ENCODE measurements at regions not wholly inside any gene's neighbourhood (a gene's known extent, or its start where the extent isn't known, plus 50 kb on each side); places are given as distances from the start of the nearest gene placed in this dataset.

DNA sequence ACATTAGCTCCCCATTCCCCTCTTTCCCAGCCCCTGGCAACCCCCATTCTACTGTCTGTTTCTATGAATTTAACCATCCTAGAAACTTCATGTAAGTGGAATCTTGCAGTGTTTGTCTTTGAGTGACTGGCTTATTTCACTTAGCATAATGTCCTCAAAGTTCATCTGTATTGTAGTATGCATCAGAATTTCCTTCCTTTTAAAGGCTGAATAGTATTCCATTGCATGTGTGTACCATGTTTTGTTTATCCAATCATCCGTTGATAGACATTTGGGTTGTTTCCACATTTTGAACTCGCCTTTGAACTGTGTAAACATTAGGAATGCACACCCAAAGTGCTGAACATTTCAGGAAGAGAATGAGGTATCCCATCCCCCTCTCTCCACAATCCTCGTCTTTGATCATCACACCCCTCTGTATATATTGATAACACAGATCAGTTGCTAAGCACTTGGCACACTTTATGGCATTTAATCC is 56.4 kb upstream of the PLAC1 start:
- no peak overlapping the region for H2BK15ac ChIP-seq (ENCODE audit: low read depth, low read length)
- H4K5ac ChIP-seq (ENCODE audit: insufficient read length, low read depth, low read length), result no peak overlapping the region
- no peaks in the 10 kb centered on the region for H4K20me1 ChIP-seq (ENCODE audit: control insufficient read depth, insufficient read depth, insufficient read length)
- no peak overlapping the region for H3K27ac ChIP-seq (ENCODE audit: insufficient read length, low read depth, low read length)
- no peak overlapping the region for H2BK120ac ChIP-seq (ENCODE audit: low read depth, low read length, poor library complexity, severe bottlenecking)
- no peak overlapping the region for H2AFZ ChIP-seq (ENCODE audit: low read length)
- no peaks in the 10 kb centered on the region for H3K79me1 ChIP-seq (ENCODE audit: insufficient read depth, low read depth, low read length, poor library complexity, severe bottlenecking)
- no peak overlapping the region for H3K4ac ChIP-seq (ENCODE audit: low read depth, low read length)
- H3K4me1 ChIP-seq (ENCODE audit: insufficient read depth, low read length), result peaks cover 5% of the 10 kb centered on the region; the same call in 1 of the 2 replicates
- no peak overlapping the region for H2BK5ac ChIP-seq (ENCODE audit: insufficient read length, low read length)
- no peak overlapping the region for H3K23ac ChIP-seq (ENCODE audit: insufficient read length, low read depth, low read length)
- H3K27me3 ChIP-seq (ENCODE audit: insufficient read depth, low read length), result no peaks in the 10 kb centered on the region
- no peak overlapping the region for H3K4me2 ChIP-seq (ENCODE audit: insufficient read depth, insufficient read length, low read length)
- H4K8ac ChIP-seq (replicated peaks; ENCODE audit: insufficient read length, low read depth, low read length), result no peak overlapping the region
- H3K36me3 Mint-ChIP-seq (ENCODE audit: insufficient read depth in 1 of 3, low read depth in 3 of 3), result no peaks in the 10 kb centered on the region; a peak in 2 of 7 replicates
- TF ChIP-seq, protein P1, sequence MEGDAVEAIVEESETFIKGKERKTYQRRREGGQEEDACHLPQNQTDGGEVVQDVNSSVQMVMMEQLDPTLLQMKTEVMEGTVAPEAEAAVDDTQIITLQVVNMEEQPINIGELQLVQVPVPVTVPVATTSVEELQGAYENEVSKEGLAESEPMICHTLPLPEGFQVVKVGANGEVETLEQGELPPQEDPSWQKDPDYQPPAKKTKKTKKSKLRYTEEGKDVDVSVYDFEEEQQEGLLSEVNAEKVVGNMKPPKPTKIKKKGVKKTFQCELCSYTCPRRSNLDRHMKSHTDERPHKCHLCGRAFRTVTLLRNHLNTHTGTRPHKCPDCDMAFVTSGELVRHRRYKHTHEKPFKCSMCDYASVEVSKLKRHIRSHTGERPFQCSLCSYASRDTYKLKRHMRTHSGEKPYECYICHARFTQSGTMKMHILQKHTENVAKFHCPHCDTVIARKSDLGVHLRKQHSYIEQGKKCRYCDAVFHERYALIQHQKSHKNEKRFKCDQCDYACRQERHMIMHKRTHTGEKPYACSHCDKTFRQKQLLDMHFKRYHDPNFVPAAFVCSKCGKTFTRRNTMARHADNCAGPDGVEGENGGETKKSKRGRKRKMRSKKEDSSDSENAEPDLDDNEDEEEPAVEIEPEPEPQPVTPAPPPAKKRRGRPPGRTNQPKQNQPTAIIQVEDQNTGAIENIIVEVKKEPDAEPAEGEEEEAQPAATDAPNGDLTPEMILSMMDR (conservative IDR thresholded peaks at IDR 0.05), result no peak
- DNase-seq, result no peak
- H3K14ac ChIP-seq (ENCODE audit: insufficient read depth, low read length), result no peak overlapping the region
- H3K4me1 Mint-ChIP-seq, result peaks cover 15 to 32% of the 10 kb centered on the region in 2 experiments
- no peak overlapping the region for H2AK5ac ChIP-seq (ENCODE audit: insufficient read length, low read length)
- H3K27ac Mint-ChIP-seq, result no peak overlapping the region
- no peak overlapping the region for H3K4me3 Mint-ChIP-seq
- no peaks in the 10 kb centered on the region for H3K23me2 ChIP-seq (ENCODE audit: insufficient read length, low read depth, low read length, poor library complexity, severe bottlenecking)
- H2BK20ac ChIP-seq (ENCODE audit: low read depth, low read length, poor library complexity, severe bottlenecking), result no peak overlapping the region
- no peak overlapping the region for H3K18ac ChIP-seq (ENCODE audit: insufficient read length, low read depth, low read length)
- H2BK12ac ChIP-seq (ENCODE audit: insufficient read length, low read depth, low read length), result no peak overlapping the region
- H3K9me3 Mint-ChIP-seq, result peaks cover under 1 to 75% of the 10 kb centered on the region in 2 experiments; a peak in 3 of 5 replicates
- H3K9ac ChIP-seq (ENCODE audit: extremely low read depth, insufficient read length, low read length), result no peak overlapping the region
- no CpG with 5 or more reads among the region's 3 CpGs for WGBS (ENCODE audit: extremely low coverage, insufficient read length, low lambda C conversion rate)
- no peak overlapping the region for H4K91ac ChIP-seq (ENCODE audit: insufficient read length, low read depth, low read length)
- H3K79me2 ChIP-seq (ENCODE audit: insufficient read depth, low read length), result no peaks in the 10 kb centered on the region
- no peak overlapping the region for H3T11ph ChIP-seq (ENCODE audit: low read length)
- no peaks in the 10 kb centered on the region for H3K27me3 Mint-ChIP-seq (ENCODE audit: low read depth)
- no peaks in the 10 kb centered on the region for H3K9me3 ChIP-seq (ENCODE audit: control insufficient read depth, low read depth, low read length)
- H3K56ac ChIP-seq (ENCODE audit: insufficient read length, low read depth, low read length), result no peak overlapping the region

All from H9 (cell line).